HG03342 (cell line): ENCODE measurements at regions not wholly inside any gene's neighbourhood (a gene's known extent, or its start where the extent isn't known, plus 50 kb on each side); places are given as distances from the start of the nearest gene placed in this dataset.

ENCODE experiments used
- ATAC-seq: cut with Tn5 transposase; IDR thresholded peaks from one replicate; pipeline ENCODE4 v1.9.1; 2021; ENCODE audit warnings: mild to moderate bottlenecking, moderate library complexity; ENCODE audit not compliant: unreplicated experiment

- no peak for ATAC-seq
These were observed 267.2 kb downstream of the AUH start for GRCh38 chr9:91094324-91095088.

- ATAC-seq = no peak
These were observed 263.4 kb downstream of the AUH start for GRCh38 chr9:91098203-91098850.

- no peak for ATAC-seq
These were observed 262.3 kb downstream of the AUH start for GRCh38 chr9:91099436-91099835.

- ATAC-seq = no peak
These were observed 260.8 kb downstream of the AUH start for GRCh38 chr9:91100878-91101450.

- ATAC-seq = no peak
These were observed 260.0 kb downstream of the AUH start for GRCh38 chr9:91101611-91102168.

- ATAC-seq = no peak
These were observed 259.4 kb downstream of the AUH start for GRCh38 chr9:91102269-91102668.

GRCh38 chr9:91103931-91104330 lies 257.8 kb downstream of the AUH start:
- no peak for ATAC-seq

GRCh38 chr9:91106415-91107081 lies 255.2 kb downstream of the AUH start:
- no peak for ATAC-seq

GRCh38 chr9:91111226-91111625 lies 250.5 kb downstream of the AUH start:
- ATAC-seq = no peak

- no peak for ATAC-seq
These were observed 249.8 kb downstream of the AUH start for GRCh38 chr9:91111876-91112275.

- no peak for ATAC-seq
These were observed 248.7 kb downstream of the AUH start for GRCh38 chr9:91113016-91113415.

- no peak for ATAC-seq
These were observed 247.3 kb downstream of the AUH start for GRCh38 chr9:91114450-91114849.

- ATAC-seq = no peak
These were observed 245.5 kb downstream of the AUH start for GRCh38 chr9:91116211-91116610.

GRCh38 chr9:91116711-91117110 lies 245.0 kb downstream of the AUH start:
- ATAC-seq = no peak

GRCh38 chr9:91117474-91117891 lies 244.2 kb downstream of the AUH start:
- ATAC-seq = no peak

- no peak for ATAC-seq
These were observed 243.6 kb downstream of the AUH start for GRCh38 chr9:91117959-91118703.

GRCh38 chr9:91118704-91119025 lies 243.1 kb downstream of the AUH start:
- ATAC-seq = no peak

GRCh38 chr9:91119142-91119541 lies 242.6 kb downstream of the AUH start:
- no peak for ATAC-seq

GRCh38 chr9:91119679-91120078 lies 242.0 kb downstream of the AUH start:
- ATAC-seq = no peak

- ATAC-seq = no peak
These were observed 241.5 kb downstream of the AUH start for GRCh38 chr9:91120200-91120599.

- ATAC-seq = no peak
These were observed 239.0 kb downstream of the AUH start for GRCh38 chr9:91122755-91123154.
